OCI-LY7 (cell line): ENCODE measurements at regions not wholly inside any gene's neighbourhood (a gene's known extent, or its start where the extent isn't known, plus 50 kb on each side); places are given as distances from the start of the nearest gene placed in this dataset.

Experiments
- EZH2phosphoT487 ChIP-seq: fragments of 200-600 bp; sonication (generic); IDR thresholded peaks from 2 replicates; pipeline ENCODE4 v1.6.1; 2018; ENCODE audit warnings: low read depth, borderline replicate concordance, mild to moderate bottlenecking, mixed run types, antibody characterized with exemption, low read length, moderate library complexity, mixed read lengths
- TF ChIP-seq, protein P1 (sequence below): fragments of 200-600 bp; sonication (generic); conservative IDR thresholded peaks from 2 replicates; pipeline ENCODE4 v1.5.1; 2014; ENCODE audit warnings: mild to moderate bottlenecking, antibody characterized with exemption, low read length, moderate library complexity, mixed read lengths

DNA sequence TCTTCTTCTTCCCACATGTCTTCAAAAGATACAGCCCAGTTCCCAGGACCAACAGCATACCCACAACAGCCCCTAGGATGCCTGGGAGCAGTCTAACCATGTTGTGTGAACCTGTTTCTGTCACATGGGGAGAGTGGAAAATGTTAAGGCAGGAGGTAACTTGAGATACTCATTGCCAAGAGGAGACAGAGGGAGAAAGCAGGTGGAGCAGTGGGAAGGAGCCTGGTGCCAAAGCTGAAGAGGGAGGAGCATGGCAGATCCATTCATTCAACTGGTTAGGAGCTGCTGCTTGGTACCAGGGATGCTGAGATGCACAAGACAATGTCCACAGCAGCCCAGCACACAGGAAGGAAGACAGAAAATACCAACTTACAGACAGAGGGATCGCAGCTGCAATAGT lies 149.8 kb upstream of the ETV3 start:
- TF ChIP-seq EZH2phosphoT487, result no peak
- TF ChIP-seq, protein P1, sequence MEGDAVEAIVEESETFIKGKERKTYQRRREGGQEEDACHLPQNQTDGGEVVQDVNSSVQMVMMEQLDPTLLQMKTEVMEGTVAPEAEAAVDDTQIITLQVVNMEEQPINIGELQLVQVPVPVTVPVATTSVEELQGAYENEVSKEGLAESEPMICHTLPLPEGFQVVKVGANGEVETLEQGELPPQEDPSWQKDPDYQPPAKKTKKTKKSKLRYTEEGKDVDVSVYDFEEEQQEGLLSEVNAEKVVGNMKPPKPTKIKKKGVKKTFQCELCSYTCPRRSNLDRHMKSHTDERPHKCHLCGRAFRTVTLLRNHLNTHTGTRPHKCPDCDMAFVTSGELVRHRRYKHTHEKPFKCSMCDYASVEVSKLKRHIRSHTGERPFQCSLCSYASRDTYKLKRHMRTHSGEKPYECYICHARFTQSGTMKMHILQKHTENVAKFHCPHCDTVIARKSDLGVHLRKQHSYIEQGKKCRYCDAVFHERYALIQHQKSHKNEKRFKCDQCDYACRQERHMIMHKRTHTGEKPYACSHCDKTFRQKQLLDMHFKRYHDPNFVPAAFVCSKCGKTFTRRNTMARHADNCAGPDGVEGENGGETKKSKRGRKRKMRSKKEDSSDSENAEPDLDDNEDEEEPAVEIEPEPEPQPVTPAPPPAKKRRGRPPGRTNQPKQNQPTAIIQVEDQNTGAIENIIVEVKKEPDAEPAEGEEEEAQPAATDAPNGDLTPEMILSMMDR, result no peak
